TTC549 (cell line): ENCODE measurements at regions not wholly inside any gene's neighbourhood (a gene's known extent, or its start where the extent isn't known, plus 50 kb on each side); places are given as distances from the start of the nearest gene placed in this dataset.

Experiments
- FAIRE-seq: peaks from 2 replicates; lab custom pipeline; 2012; peaks lifted over from hg19 to GRCh38; lab: Jason Lieb, UNC

DNA sequence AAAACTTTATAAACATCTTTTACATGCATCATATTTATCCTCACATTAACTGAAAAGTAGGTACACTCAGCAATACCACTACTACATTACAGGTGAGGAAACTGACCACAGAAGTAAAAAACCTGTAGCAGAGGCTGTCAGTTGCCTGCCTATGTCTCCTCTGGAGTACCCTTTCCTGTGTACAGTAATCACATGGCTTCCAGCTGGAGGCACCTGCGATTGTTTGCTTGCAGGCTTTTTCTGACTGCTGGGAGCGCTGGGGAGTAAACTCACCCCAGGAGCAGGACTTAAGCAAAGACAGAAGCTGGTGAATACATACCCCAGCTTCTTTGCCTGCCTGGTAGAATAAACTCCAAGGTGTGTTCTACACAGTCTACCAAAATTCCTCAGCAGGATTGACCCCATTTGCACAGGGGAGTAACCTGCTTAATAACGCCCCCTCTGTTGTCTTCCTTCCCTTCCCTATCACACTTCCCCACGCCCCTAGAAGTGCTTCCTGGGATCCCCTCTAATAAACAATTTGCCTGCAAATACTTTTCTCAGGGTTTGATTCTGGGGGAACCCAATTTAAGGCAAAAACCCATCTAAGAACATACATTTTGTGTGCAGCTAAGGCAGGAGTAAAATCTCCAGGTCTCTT is 138.9 kb downstream of the PTH2R start:
- FAIRE-seq = no peak

DNA sequence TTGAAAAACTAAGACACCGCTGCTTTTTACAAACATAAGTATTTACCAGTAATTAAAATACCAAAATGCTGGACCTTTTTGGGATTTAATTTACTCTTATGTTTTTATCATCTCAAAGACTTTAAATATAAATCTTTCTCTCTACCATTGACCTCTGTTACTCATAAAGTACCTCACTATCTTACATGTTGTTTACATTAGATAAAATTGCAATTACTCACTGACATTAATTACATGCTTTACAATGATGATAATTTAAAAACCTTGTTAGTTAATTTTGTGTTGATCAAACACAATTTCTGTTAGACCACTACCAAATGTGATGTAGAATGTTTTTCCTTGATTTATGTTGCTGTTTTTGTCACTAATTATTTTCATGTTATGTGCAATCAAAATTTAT is 139.5 kb downstream of the PTH2R start:
- no peak for FAIRE-seq

DNA sequence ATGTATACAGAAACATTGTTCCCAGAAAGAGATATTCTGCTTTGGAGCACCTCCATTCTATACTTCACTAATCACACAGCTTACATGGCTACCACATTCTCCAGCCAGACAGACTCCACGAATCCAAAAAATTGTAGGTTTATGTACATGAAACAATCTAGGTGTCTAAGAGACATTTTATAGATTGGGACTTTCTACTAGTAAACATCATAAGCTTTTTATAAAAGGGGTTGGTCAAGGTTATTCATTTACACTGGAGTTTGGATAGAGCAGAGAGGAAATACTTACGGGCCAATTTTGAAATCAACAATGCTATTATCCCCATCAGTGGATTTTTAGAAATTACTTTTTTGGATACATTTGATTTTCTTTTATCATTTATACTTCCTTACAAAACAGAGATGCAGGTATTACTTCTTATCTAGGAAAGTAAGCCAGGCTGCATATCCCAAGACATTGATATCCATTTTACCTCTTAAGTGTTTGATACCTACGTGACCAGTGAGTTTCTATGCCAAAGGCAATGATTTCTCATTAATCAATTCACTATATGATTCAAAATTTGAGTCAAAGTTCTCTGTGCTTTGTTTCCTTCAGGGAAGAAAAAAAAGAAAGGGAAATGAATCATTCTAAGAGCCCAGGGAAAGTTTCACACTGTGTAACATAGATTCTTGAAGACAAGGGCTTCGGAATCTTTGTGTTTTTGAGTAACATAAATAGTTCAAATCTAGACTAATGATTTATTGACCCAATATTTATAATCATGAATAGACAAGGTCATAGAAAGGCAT is 140.5 kb downstream of the PTH2R start:
- FAIRE-seq = no peak

DNA sequence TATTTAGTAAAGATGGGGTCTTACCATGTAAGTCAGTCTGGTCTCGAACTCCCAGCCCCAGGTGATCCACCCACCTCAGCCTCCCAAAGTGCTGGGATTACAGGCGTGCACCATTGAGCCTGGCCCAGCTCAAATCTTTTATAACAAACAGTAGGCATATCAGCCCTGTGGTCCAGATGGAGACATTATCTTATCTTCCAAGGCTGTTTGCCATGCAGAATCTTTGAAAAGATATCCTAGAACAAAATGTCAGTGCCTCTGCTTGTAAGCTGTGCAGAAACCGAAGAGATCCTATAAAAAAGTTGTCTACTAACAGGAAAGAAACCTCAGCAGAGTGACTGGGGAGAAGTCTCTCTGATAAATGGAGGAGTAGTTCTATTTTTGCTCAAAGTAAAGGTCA is 142.1 kb downstream of the PTH2R start:
- no peak for FAIRE-seq

DNA sequence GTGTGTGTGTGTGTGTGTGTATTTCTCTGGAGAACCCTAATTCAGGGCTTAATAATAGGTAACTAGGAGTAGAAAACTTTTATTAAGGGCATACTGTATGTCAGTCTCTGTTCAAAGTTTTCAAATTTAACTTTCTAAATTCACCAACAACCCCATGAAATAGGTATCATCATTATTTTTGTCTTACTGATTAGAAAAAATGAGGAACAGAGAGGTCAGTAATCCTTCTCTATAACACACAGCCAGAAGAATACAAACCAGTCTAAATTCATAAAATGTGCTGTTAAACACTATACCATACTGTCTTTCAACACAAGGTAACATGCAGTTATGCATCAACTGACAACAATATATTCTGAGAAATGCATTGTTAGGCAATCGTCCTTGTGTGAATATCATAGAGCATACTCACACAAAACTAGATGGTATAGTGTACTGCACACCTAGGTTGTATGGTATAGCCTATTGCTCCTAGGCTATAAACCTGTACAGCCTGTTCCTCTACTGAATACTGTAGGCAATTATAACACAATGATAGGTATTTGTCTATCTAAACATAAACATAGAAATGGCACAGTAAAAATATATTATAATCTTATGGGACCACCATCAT is 143.1 kb downstream of the PTH2R start:
- no peak for FAIRE-seq

DNA sequence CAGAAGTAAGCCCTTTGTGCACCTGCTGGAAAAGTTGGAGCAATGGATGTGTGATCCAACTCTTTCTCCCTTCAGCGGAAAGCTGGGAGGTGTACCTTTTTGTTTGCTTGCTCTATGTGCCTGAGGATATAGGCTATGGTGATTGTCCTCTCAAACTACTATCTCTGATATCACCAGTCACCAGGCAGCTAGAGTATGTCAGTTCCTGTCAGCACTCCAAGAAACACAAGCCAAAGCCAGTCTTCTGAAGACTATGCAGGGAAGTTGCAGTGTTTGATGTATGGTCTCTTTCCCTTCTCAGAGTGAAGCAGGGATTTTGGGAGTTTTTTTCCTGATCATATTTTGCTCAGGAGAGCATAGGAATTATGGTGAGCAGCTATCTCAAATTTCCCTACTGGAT is 146.4 kb downstream of the PTH2R start:
- no peak for FAIRE-seq

DNA sequence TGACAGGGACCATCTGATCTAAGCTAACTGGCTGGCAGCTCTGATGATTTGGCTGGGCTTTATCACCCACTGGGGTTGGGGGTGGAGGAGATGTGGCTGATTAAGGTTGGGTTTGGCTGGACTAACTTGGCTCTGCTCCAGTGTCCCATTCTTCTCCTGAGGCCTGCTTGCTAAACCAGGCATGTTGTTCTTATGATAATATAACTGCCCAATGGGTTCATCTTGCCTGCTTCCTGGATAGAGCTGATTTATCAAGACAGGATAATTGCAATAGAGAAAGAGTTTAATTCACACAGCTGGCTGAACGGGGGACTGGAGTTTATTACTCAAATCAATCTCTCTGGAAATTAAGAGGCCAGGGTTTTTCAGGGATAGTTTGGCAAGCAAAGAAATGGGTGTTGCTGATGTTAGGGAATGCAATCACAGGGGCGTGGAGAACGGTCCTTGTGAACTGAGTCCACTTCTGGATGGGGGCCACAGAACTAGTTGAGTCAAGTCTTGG is 150.4 kb downstream of the PTH2R start:
- no peak for FAIRE-seq

DNA sequence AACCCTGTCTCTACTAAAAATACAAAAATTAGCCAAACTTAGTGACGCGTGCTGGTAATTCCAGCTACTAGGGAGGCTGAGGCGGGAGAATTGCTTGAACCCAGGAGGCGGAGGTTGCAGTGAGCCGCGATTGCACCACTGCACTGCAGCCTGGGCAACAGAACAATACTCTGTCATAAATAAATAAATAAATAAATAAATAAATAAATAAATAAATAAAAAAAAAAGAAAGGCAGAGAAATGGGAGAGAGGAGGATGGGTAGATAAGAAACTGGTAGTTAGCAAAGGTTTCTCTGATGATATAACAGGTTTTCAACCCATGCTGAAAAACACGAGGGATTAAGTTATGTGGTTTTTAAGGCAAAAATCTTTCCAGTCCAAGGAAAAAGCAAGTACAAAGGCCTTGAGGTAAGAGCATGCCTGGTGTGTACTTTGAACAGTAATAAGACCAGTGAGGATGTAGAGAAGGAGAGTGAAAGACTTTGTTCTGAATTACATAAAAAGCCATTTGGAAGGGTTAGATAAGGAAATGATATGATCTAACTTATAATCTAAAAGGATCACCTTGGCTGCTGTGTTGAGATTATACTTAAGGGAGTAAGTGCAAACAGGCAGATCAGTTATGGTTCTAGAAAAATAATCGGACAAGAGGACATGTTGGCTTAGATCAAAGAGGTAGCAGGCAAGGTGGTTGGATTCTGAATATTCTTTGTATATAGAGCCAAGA is 159.3 kb downstream of the PTH2R start:
- FAIRE-seq = no peak

DNA sequence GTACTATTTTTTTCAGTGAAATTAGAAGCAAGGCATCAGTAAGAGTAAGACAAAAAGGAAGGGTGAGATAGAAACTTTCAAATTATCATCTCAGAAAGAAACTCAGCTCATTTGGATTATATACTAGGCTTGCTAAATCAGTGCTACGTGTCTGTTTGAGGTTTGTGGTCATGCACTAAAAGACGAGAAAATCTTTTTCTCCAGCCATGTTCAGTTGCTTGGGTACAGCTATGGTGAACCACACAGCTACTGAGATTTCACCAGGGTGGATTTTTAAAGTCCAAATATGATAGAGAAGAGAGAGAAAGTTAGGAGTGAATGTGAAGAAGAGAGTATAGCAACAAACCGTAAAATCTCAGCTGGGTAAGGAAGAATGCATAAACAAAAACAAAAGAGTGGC is 161.6 kb downstream of the PTH2R start:
- FAIRE-seq = no peak

DNA sequence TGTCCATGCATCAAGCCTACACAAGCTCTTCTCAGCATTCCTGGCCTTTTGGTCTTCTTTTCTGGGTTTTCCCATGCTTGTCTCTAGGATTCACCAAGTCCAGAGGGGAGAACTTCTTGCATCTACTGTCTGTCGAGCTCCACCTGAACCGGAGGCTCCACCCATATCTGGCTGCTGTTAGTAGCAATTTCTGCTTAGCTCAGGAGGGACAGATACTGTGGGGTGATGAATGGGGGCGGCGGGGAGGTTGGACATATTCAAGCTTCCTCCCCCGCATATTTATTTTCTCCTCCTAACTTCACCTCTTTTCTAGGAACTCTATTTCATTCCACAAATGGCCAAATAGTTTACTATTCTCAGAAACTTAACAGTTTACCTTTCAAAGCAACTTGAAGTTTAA is 163.5 kb downstream of the PTH2R start:
- FAIRE-seq = no peak

DNA sequence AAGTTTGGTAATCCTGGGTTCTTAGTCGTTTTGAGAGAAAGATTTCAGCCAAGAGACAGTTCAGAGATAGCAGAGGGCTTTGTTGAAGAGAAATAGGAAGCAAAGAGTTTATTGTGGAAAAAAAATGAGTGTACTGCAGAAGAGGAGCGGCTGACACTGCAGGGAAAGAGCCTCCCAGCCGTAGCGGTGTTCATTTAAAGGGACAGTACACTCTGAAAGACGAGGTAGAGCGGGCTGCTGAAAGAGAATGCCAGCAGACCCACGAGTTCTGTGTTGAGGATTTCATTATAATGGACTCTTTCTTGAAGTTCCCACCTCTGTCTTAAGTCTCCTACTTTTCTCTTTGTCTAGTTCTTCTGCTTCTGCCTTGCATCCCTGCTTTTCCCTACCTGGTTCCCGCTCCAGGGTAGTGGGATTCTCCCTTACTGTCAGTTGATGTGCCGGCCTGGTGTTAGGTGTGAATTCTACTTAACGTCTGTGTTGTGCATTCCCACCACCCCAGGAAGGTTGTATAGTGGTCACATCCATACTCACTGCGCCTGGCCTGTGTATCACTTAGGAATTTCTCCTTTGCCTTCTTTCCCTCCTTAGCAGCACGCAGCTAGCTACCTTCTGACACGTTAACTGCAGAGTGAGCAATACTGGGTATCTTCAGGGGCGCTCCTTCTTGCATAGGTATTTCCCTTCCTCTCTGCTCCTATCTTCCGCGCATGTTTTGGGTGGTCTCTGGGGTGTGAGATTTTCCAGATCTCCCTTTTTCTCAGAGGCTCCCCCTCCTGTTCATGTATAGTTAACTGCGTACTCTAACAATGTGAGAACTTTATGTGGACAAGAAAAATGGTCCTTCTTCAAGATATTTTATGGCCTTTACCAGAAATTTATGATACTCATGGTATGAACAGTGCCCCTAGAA is 164.5 kb downstream of the PTH2R start:
- no peak for FAIRE-seq

DNA sequence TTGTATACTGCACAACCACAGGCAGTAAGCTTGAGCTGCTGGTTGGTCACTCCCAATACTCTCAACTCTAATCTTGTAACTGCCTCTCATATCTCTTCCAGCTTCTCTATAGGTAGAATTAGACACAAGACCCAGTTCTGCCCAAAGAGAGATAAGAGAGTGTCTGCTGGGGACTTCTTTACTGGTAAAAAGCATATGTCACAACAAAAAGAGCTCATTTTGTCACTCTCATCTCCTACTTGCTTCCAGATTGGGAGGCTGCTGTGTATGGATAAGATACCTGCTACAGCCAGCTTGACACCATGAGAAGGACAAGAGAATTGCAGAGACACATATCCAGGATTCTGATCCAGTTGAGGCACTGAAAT is 165.2 kb downstream of the PTH2R start:
- FAIRE-seq = no peak

DNA sequence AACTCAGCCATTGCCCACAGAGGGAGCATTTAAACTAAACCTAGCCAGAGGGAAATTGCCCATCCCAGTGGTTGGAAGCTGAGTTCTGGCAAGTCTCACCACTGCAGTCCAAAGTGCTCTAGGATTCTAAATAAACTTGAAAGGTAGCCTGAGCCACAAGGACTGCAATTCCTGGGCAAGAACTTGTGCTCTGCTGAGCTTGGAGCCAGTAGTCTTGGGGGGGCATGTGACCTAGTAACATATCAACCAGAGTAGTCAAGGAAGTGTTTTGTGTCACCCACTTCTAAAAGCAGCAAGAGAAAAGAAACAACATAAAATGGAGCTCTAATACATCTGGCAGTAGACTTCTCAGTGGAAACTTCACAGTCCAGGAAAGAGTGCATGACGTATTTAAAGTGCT is 167.0 kb downstream of the PTH2R start:
- no peak for FAIRE-seq

DNA sequence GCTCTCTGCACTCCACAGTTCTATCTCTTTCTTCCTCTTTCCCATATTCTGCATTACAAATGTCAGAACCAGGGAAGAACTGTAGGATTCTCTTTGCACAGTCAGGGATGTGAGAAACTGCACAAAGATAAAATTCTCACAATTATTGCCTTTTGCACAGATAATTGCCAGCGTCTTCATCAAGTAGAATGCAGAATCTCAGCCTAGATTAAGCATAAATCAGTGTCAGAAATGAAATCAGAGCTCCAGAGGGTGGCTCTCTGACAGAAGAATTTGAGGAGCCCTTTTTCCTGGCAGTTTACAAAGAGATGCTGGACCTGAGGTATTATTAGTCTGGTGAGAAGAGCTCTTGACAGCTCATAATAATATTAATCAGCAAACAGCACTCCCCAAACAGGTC is 173.1 kb downstream of the PTH2R start:
- FAIRE-seq = no peak

DNA sequence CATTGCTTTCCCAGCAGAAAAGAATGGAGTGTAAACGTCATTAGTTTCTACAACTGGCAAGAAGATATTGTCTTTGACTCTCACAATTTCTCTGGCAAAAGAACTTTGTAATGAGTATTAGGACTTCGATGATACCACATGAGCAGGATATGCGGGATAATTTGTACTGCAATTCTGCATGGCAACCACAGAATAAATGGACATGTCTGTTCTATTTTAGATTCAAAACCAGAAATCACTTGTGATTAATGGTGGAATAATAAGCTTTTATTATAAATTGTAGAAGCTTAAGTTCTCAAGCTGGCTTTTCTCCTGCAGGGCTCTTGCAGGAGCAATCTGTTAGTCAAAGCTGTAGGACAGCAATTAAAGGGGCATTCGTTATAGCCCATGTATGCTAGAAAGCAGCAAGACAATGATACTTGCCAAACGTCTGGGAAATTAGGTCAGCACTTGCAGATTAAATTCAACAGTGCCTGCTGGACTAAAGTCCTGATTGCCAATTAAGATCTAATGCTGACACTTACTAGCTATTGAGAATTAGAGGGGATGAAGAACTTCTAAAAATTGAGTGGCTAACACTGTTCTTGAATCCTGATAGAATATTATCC is 177.9 kb downstream of the PTH2R start:
- FAIRE-seq = no peak

DNA sequence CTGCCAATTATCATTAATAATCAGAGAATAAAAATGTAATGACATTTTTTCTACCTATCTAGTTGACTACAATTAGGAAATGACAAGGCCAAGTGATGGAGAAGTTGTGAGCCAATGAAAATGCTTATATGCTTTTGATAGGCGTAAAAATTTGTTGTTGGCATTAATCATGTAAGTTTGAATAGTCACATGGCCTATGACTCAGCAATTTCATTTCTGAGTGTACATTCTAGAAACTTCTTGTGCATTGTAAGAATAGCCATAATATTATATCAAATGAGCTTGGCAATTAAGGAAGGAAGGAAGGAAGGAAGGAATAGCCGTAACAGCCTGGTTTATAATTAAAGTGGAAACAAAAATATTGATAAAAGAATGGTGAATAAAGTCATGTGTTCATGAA is 179.9 kb downstream of the PTH2R start:
- FAIRE-seq = no peak

DNA sequence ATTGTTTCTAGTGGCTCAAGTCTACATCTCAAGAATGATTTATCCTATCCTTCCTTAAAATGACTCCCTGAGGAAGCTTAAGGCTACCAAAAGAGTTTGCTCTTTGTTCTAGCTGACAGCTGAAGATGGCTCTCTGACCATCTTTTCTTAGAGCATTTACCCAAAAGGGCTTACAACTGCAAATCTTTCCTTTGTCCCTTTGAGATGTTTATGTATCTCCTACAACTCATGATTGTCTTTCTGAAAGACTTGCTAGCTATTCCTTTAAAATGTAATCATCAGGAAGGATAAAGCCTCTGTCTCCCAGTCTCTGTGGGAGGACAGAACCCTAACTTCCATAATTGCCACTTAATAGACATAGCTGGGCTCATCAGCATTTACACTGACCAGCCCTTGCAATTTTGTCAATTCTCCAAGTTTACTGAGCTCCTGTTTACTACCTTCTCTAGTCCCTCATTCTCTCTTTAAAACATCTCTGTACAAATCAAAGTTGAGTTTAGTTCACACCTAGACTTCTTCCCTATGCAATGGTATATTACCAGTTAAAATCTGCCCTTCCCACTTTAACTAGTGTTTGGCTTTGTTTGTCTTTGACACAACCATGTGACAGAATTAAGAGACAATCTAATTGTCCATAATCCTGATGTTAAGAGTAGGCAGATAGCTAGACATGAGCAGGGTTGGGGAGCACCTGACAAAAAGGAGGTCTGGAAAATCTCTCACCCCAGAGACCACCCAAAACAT is 188.2 kb downstream of the PTH2R start:
- FAIRE-seq = no peak

DNA sequence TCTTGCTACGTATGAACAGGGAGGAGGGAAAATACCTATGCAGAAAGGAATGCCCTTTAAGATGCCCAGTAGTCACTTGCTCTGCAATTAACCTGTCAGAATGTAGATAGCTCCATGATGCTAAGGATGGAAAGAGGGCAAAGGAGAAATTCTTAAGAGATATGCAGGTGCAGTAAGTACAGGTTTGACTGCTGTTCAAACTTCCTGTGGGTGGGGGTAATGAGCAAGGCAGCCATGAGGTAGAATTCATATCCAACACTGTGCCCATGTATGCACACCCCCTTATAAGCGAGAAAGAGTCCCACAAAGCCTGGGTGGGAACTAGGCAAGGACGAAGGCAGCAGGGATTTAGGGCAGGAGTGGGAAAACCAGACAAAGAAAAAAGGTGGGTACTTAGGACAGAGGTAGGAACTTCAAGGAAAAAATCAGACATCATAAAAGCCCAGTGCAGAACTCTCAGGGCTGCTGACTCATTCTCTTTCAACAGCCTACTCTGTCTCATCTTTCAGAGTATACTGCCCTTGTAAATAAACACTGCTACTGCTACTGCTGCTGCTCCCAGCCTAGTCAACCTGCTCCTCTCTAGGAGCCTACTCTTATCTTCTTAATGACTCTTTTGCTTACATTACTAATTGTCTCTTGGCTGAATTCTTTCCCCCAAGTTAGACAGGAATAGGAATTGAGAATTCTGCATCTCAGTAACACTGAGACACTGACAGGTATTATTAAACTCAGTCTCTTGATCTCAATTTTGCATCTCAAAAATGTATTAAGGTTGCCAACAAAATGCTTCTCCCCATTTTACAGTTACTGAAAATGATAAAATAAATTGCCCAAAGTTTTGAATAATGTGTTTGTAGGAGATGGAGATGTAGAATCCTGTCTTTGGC is 189.0 kb downstream of the PTH2R start:
- no peak for FAIRE-seq

DNA sequence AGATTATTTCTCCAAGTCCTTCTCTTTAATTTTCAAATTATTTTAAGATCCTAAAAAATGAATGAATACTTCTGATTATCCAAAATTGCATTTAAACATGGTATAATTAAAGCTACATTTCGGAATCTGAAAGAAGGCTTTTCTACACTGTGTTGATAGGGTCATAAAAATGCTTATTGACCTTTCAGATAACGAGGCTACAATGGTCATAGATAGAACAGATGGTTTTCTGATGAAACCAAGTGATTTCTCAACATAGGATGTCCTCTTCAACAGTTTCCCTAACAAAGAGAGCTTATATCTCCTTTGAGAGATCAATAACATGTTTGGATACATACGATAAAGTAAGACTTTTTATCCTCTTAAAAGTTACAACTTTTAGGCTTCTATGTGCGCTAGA is 201.1 kb downstream of the PTH2R start:
- FAIRE-seq = no peak
